Mesenchymal stem cell (in vitro differentiated cells and primary cell): ENCODE measurements at regions not wholly inside any gene's neighbourhood (a gene's known extent, or its start where the extent isn't known, plus 50 kb on each side); places are given as distances from the start of the nearest gene placed in this dataset.
"Not testable (repeated sequence)": the region's sequence is repeated elsewhere in the genome, so short reads cannot be mapped to it uniquely, and the experiment has no call there.

ENCODE experiments used
- DNase-seq: peaks from one replicate; pipeline ENCODE4 v3.0.0-alpha.2; 2013
- H2AFZ ChIP-seq: one replicate; pipeline ENCODE4 v1.6.1; 2013; ENCODE audit warnings: low read depth, mild to moderate bottlenecking, control low read depth, inconsistent platforms, low read length, moderate library complexity
- H2AK5ac ChIP-seq: 2 replicates; pipeline ENCODE4 v1.6.1; 2013; ENCODE audit warnings: low read length, moderate library complexity, mild to moderate bottlenecking, inconsistent platforms; ENCODE audit not compliant: severe bottlenecking
- H2BK120ac ChIP-seq: one replicate; pipeline ENCODE4 v1.6.1; 2013; ENCODE audit warnings: low read depth, mild to moderate bottlenecking, inconsistent platforms, low read length, moderate library complexity
- H2BK12ac ChIP-seq, 2 experiments: one replicate each; pipeline ENCODE4 v1.6.1; 2013; ENCODE audit warnings: inconsistent platforms in 2 of 2, low read length in 2 of 2, mild to moderate bottlenecking in 2 of 2, moderate library complexity in 2 of 2, control low read depth in 1 of 2
- H2BK15ac ChIP-seq: one replicate; pipeline ENCODE4 v1.6.1; 2013; ENCODE audit warnings: mild to moderate bottlenecking, low read depth, inconsistent platforms; ENCODE audit not compliant: poor library complexity, severe bottlenecking
- H2BK5ac ChIP-seq: 2 replicates; pipeline ENCODE4 v1.6.1; 2013; ENCODE audit warnings: low read depth, mild to moderate bottlenecking, low read length, control low read depth, inconsistent platforms; ENCODE audit not compliant: poor library complexity, severe bottlenecking
- H3K14ac ChIP-seq, 2 experiments: one replicate each; pipeline ENCODE4 v1.6.1; 2013; ENCODE audit warnings: inconsistent platforms in 2 of 2, low read length in 2 of 2, control low read depth in 1 of 2, mild to moderate bottlenecking in 1 of 2, moderate library complexity in 1 of 2
- H3K18ac ChIP-seq, 2 experiments: one replicate each; pipeline ENCODE4 v1.6.1; 2013; ENCODE audit warnings: inconsistent platforms in 2 of 2, low read length in 2 of 2, control low read depth in 1 of 2, low read depth in 1 of 2, mild to moderate bottlenecking in 1 of 2
- H3K23ac ChIP-seq, 2 experiments: one replicate each; pipeline ENCODE4 v1.6.1; 2013; ENCODE audit warnings: inconsistent platforms in 2 of 2, low read length in 2 of 2, mild to moderate bottlenecking in 2 of 2, moderate library complexity in 2 of 2, control low read depth in 1 of 2
- H3K27ac ChIP-seq: 2 replicates; pipeline ENCODE4 v1.5.1; 2013; ENCODE audit warnings: mild to moderate bottlenecking, moderate library complexity, low read length, control low read depth, inconsistent platforms; ENCODE audit not compliant: poor library complexity, severe bottlenecking
- H3K27me3 ChIP-seq, 2 experiments: 2 replicates each; pipeline versions ENCODE4 v1.6.1 to v1.7.0; 2013; ENCODE audit warnings: low read length in 2 of 2, mild to moderate bottlenecking in 2 of 2, moderate library complexity in 2 of 2, control low read depth in 1 of 2, inconsistent platforms in 1 of 2; ENCODE audit not compliant: control insufficient read depth in 1 of 2, insufficient read depth in 1 of 2
- H3K36me3 ChIP-seq, 2 experiments: 2 replicates each; pipeline versions ENCODE4 v1.6.1 to v1.7.0; 2013; ENCODE audit warnings: low read length in 2 of 2, control low read depth in 1 of 2, inconsistent platforms in 1 of 2, low read depth in 1 of 2, mild to moderate bottlenecking in 1 of 2; ENCODE audit not compliant: insufficient read depth in 2 of 2, control insufficient read depth in 1 of 2
- H3K4ac ChIP-seq, 2 experiments: one replicate each; pipeline ENCODE4 v1.6.1; 2013; ENCODE audit warnings: inconsistent platforms in 2 of 2, low read length in 2 of 2, mild to moderate bottlenecking in 2 of 2, moderate library complexity in 2 of 2, control low read depth in 1 of 2, low read depth in 1 of 2
- H3K4me1 ChIP-seq: 2 replicates; pipeline ENCODE4 v1.6.1; 2013; ENCODE audit warnings: low read depth, low read length, control low read depth; ENCODE audit not compliant: control insufficient read depth, insufficient read depth
- H3K4me2 ChIP-seq: 2 replicates; pipeline ENCODE4 v1.6.1; 2013; ENCODE audit warnings: low read length, mild to moderate bottlenecking, inconsistent platforms; ENCODE audit not compliant: poor library complexity, severe bottlenecking
- H3K4me3 ChIP-seq, 2 experiments: 2 replicates each; pipeline versions ENCODE4 v1.5.1 to v1.7.0; 2013; ENCODE audit warnings: low read length in 2 of 2, mild to moderate bottlenecking in 2 of 2, control low read depth in 1 of 2, low read depth in 1 of 2; ENCODE audit not compliant: insufficient read depth in 1 of 2
- H3K79me1 ChIP-seq: replicated peaks from 2 replicates; pipeline ENCODE4 v1.6.1; 2013; ENCODE audit warnings: mild to moderate bottlenecking, control low read depth, low read length, inconsistent platforms; ENCODE audit not compliant: poor library complexity, severe bottlenecking
- H3K9ac ChIP-seq: 2 replicates; pipeline ENCODE4 v1.7.0; 2013; ENCODE audit warnings: mild to moderate bottlenecking, low read length, moderate library complexity
- H3K9me3 ChIP-seq: 2 replicates; pipeline ENCODE4 v1.7.0; 2013; ENCODE audit warnings: mild to moderate bottlenecking, low read length; ENCODE audit not compliant: control insufficient read depth
- H4K8ac ChIP-seq: one replicate; pipeline ENCODE4 v1.6.1; 2013; ENCODE audit warnings: inconsistent platforms, mild to moderate bottlenecking, low read length, moderate library complexity
- H4K91ac ChIP-seq: one replicate; pipeline ENCODE4 v1.6.1; 2013; ENCODE audit warnings: mild to moderate bottlenecking, low read length, inconsistent platforms
- WGBS: methylation state at CpG from one replicate; pipeline ENCODE4 v1.1.7; 2013; ENCODE audit warnings: mixed read lengths; 5-methylcytosine and 5-hydroxymethylcytosine counted together

DNA sequence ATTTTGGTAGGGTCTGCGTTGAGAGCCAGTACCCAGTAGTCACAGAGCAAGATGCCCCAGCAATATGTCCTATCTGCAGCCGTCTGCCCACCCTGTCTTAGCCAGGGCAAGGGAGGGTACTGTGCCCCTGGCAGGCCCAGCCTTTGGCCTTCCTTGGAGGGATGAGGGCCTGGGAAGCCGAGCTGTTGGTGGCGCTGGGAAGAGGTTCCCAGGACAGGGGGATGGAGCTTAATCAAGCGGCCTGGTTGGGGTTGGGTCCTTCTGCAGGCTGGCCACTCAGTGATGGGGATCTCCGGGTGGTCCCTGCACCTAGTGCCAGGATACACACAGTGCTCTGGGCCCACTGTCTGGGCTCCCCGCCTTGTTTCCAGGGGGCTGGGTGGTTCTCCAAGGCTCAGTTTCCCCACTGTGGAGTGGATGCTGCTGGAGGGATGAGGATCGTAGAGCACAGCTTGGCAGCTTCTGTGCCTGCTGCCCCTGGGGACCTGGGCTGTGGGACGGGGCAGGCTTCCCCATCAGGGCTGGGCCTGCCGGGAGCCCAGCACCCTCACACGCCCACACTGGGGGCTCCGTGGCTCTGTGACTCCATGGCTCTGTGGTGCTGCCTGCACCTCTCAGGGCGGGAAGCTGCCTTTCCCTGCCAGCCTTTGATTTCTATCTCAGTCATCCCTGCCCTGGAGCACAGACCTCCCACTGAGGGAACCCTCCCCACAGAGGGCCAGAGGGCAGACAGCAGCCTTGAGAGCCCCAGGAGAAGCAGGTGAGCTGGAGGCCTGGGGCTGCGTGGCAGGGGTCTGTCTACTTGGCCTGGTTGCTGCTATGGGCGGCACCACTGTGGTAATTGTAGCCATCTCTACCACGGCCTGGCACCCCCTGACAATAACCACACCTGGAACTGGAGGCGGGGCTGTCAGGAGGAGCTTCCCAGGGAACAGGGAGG lies 357.0 kb downstream of the TMEM121 start:
- no peak for DNase-seq
- Histone ChIP-seq H3K27me3 (no peaks in the 10 kb centered on the region), H2BK12ac (no peak overlapping the region), H3K9ac (no peak overlapping the region), H3K4me1 (no peaks in the 10 kb centered on the region), H3K23ac (no peak overlapping the region), H3K36me3 (no peaks in the 10 kb centered on the region), H2BK5ac (no peak overlapping the region), H3K4me2 (no peak overlapping the region), H3K27ac (no peak overlapping the region), H3K18ac (no peak overlapping the region), H2BK120ac (no peak overlapping the region), H3K14ac (no peak overlapping the region), H2AK5ac (no peak overlapping the region), H3K79me1 (no peaks in the 10 kb centered on the region), H4K8ac (no peak overlapping the region), H3K9me3 (no peaks in the 10 kb centered on the region), H3K4ac (no peak overlapping the region), H4K91ac (no peak overlapping the region), H2AFZ (no peak overlapping the region), H2BK15ac (no peak overlapping the region), H3K4me3 (no peak overlapping the region)
- WGBS, result 68% methylated on average over 17 of the region's 17 CpGs

DNA sequence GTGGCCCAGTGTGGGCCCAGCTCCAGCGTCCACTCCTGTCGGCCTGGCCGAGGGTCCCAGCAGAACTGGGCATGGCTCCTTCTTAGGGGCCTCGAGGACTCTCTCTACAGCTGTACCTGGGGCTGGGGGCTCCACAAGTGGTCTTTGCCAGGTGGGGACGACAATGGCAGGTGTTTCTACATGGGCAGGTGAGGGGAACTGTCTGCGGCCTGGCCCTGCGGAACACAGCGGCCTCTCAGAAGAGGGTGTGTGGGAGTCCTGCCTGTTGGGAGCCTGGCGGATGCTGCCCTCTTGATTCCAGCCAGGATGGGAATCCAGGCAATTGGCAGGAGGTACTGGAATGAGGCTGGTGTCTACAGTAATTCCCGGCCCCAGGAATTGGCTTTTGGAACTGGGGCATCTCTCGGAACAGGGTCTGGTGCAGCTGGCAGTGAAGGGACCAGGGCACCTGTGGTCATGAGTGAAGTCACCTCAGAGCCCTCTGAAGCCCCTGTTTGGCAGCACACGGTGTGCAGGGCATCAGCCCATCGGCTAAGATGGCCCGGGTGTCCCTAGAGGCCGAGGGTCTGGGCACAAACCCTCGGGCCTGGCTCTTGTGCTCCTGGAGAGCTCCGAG lies 357.9 kb downstream of the TMEM121 start:
- not testable (repeated sequence) for H2BK12ac ChIP-seq, DNase-seq, H4K8ac ChIP-seq, H2BK5ac ChIP-seq, H3K18ac ChIP-seq, H3K4me2 ChIP-seq, H2BK120ac ChIP-seq, H3K4ac ChIP-seq, H3K27me3 ChIP-seq, H3K4me3 ChIP-seq, H3K23ac ChIP-seq, H3K14ac ChIP-seq, H2AFZ ChIP-seq, H3K4me1 ChIP-seq, H3K27ac ChIP-seq, H3K36me3 ChIP-seq, H4K91ac ChIP-seq, H3K79me1 ChIP-seq, H2AK5ac ChIP-seq, H2BK15ac ChIP-seq, H3K9ac ChIP-seq, H3K9me3 ChIP-seq
- WGBS, result 74% methylated on average over 17 of the region's 17 CpGs

DNA sequence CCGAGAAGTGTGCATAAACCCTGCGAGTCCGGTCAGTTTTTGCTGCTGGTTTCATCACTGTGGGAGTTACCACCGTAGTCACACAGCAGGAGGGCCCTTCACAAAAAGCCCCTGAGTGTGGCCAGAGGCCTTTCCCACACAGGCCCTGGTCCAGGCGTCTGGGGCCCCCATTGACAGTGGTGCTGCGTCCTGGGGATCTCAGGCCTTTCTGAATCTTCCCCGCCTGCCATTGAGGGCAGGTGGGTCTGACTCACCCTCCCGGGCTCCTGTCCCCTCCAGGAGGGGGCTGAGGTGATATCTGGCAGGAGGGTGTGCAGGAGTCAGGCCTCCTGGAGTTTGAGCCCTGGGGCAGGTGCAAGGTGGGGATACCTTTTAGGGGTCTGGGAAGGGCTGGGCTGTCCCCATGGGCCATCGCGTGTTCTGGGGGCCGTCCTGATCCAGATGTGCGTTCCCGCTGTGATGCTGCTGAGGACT lies 358.5 kb downstream of the TMEM121 start:
- Histone ChIP-seq H3K23ac (no peak overlapping the region), H2AK5ac (no peak overlapping the region), H2AFZ (no peak overlapping the region)

DNA sequence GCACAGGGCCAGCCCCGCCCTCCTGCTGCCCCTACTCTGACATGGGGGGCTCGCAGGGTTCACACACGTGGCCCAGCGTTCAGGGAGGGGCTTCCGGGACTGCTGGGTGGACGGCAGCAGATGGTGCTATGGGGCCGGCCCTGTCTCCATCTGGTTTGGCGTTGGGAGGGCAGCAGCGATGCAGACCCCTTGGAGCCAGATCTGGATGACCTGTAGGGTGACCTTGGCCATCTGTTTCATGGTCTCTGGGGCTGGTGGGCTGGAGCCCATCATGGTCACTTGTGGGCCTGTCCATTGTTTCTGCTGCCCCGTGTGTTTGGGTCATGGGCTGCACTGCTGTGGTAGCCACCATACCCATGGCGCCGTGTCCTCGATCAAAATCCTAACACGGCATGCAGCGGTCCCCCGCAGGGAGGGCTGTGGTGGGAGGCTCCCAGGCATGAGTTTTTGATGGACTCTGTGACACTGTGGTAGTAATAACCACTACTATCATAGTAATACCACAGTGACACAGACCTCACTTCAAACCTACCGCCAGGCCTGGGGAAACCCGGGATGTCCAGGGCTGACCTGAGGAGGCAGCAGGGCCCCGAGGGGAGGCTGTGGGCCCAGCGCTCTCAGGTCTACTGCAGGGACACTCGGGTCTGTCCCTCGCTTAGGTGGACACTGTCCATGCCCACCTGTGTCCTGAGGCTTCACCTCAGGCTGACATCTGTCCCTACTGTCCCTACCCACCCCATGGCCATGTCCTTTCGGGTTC lies 359.4 kb downstream of the TMEM121 start:
- Histone ChIP-seq H2AK5ac (no peak overlapping the region), H3K4ac (no peak overlapping the region), H4K91ac (no peak overlapping the region), H3K4me1 (no peaks in the 10 kb centered on the region), H2BK15ac (no peak overlapping the region), H3K23ac (no peak overlapping the region), H3K79me1 (no peaks in the 10 kb centered on the region), H3K27ac (no peak overlapping the region), H2AFZ (no peak overlapping the region), H3K14ac (no peak overlapping the region), H2BK5ac (no peak overlapping the region), H3K18ac (no peak overlapping the region), H3K9ac (no peak overlapping the region), H3K36me3 (no peaks in the 10 kb centered on the region), H3K9me3 (no peaks in the 10 kb centered on the region), H3K4me2 (no peak overlapping the region), H3K27me3 (no peaks in the 10 kb centered on the region), H4K8ac (no peak overlapping the region), H2BK12ac (no peak overlapping the region), H2BK120ac (no peak overlapping the region), H3K4me3 (no peak overlapping the region)
- WGBS, result 74% methylated on average over 20 of the region's 23 CpGs
- DNase-seq, result no peak

More for the DNA sequence above, 358.5 kb downstream of the TMEM121 start:
- H3K9ac ChIP-seq, result no peak overlapping the region
- no peaks in the 10 kb centered on the region for H3K79me1 ChIP-seq
- no peak for DNase-seq
- H3K27me3 ChIP-seq, result no peaks in the 10 kb centered on the region
- H2BK12ac ChIP-seq, result no peak overlapping the region
- H3K18ac ChIP-seq, result no peak overlapping the region
- no peak overlapping the region for H3K4me3 ChIP-seq
- H3K36me3 ChIP-seq, result no peaks in the 10 kb centered on the region
- no peaks in the 10 kb centered on the region for H3K4me1 ChIP-seq
- no peak overlapping the region for H4K8ac ChIP-seq
- H3K9me3 ChIP-seq, result no peaks in the 10 kb centered on the region
- H3K27ac ChIP-seq, result no peak overlapping the region
- H4K91ac ChIP-seq, result no peak overlapping the region
- H3K14ac ChIP-seq, result no peak overlapping the region
- no peak overlapping the region for H3K4ac ChIP-seq
- no peak overlapping the region for H2BK5ac ChIP-seq
- WGBS, result 78% methylated on average over 13 of the region's 13 CpGs
- H2BK15ac ChIP-seq, result no peak overlapping the region
- H3K4me2 ChIP-seq, result no peak overlapping the region
- H2BK120ac ChIP-seq, result no peak overlapping the region
